ENCODE measurements at regions not wholly inside any gene's neighbourhood (a gene's known extent, or its start where the extent isn't known, plus 50 kb on each side); places are given as distances from the start of the nearest gene placed in this dataset.

DNA sequence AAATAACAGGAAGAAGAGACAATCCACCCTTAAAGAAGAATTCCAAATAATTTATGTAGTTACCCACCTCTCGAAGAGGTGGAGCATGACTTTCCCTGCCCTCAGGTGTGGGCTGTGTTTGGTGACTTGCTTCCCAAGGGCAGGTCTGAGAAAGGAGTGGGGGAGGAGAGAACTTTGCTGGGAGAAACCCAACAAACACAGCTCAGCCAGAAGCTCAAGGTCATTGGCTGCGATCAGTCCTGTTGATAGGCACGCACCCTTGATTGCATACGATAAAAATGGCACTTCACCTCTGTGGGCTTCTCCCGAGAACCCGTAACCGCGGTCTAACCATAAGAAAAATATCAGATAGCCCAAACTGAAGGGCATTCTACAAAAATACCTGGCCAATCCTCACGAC is 157.5 kb upstream of the ID2 start:
- TF ChIP-seq, protein P1, sequence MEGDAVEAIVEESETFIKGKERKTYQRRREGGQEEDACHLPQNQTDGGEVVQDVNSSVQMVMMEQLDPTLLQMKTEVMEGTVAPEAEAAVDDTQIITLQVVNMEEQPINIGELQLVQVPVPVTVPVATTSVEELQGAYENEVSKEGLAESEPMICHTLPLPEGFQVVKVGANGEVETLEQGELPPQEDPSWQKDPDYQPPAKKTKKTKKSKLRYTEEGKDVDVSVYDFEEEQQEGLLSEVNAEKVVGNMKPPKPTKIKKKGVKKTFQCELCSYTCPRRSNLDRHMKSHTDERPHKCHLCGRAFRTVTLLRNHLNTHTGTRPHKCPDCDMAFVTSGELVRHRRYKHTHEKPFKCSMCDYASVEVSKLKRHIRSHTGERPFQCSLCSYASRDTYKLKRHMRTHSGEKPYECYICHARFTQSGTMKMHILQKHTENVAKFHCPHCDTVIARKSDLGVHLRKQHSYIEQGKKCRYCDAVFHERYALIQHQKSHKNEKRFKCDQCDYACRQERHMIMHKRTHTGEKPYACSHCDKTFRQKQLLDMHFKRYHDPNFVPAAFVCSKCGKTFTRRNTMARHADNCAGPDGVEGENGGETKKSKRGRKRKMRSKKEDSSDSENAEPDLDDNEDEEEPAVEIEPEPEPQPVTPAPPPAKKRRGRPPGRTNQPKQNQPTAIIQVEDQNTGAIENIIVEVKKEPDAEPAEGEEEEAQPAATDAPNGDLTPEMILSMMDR (IDR thresholded peaks at IDR 0.05; ENCODE audit: unreplicated experiment in 3 of 3) = no peak
- H3K36me3 Mint-ChIP-seq (ENCODE audit: low read depth) = no peaks in the 10 kb centered on the region

DNA sequence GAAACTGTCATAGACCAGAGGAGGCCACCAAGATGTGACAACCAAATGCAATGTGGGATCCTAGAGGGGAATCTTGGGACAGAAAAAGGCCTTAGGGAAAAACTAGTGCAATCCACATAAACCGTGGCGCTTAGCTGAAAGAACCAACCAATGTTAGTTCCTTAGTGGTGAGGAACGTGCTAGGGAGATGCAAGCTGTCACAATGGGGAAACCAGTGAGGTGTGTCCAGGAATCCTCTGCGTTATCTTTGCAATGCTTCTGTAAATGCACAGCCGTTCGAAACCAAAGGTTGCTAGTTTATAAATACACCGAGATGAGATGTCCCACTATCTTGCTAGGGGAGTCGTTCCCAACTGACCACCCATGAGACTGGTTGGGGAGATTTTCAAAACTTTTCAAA is 157.0 kb upstream of the ID2 start:
- Mint-ChIP-seq H3K9me3 (no peaks in the 10 kb centered on the region), H3K4me3 (no peak overlapping the region), H3K27me3 (ENCODE audit: low read depth) (peaks cover 19% of the 10 kb centered on the region), H3K36me3 (ENCODE audit: low read depth) (no peaks in the 10 kb centered on the region), H3K4me1 (peaks cover 10% of the 10 kb centered on the region), H3K27ac (peak overlapping the region in 1 of 3 experiments; percentile 31)
- TF ChIP-seq, protein P1 (IDR thresholded peaks at IDR 0.05; ENCODE audit: unreplicated experiment in 3 of 3) = no peak

More for the DNA sequence above, 157.5 kb upstream of the ID2 start:
- Mint-ChIP-seq H3K27me3 (ENCODE audit: low read depth) (peaks cover 14% of the 10 kb centered on the region), H3K27ac (peak overlapping the region in 1 of 3 experiments; percentile 66), H3K4me1 (peaks cover 10% of the 10 kb centered on the region), H3K9me3 (no peaks in the 10 kb centered on the region), H3K4me3 (no peak overlapping the region)

DNA sequence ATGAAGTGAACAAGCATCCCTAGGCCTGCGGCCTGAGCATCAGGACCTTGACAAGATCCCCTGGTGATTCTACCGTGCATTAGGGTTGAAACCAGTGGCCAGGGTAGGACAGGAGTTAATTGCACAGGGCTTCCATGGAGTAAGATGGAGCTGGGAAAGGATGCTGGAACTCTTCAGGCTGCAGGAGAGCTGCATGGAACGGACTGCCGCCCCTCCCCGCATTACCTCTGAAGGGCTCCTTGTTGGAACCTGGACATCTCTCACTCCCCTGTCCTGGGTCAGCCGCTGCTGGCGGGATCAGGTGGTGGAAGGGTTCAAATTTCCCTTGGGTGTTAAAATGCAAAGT is 156.6 kb upstream of the ID2 start:
- Mint-ChIP-seq H3K9me3 (no peaks in the 10 kb centered on the region), H3K36me3 (ENCODE audit: low read depth) (no peaks in the 10 kb centered on the region), H3K27me3 (ENCODE audit: low read depth) (peaks cover 19% of the 10 kb centered on the region), H3K4me1 (peaks cover 10% of the 10 kb centered on the region), H3K4me3 (no peak overlapping the region), H3K27ac (peak overlapping the region in 2 of 3 experiments; percentile 69 to 87)
- TF ChIP-seq, protein P1 (IDR thresholded peaks at IDR 0.05; ENCODE audit: unreplicated experiment in 3 of 3) = no peak

DNA sequence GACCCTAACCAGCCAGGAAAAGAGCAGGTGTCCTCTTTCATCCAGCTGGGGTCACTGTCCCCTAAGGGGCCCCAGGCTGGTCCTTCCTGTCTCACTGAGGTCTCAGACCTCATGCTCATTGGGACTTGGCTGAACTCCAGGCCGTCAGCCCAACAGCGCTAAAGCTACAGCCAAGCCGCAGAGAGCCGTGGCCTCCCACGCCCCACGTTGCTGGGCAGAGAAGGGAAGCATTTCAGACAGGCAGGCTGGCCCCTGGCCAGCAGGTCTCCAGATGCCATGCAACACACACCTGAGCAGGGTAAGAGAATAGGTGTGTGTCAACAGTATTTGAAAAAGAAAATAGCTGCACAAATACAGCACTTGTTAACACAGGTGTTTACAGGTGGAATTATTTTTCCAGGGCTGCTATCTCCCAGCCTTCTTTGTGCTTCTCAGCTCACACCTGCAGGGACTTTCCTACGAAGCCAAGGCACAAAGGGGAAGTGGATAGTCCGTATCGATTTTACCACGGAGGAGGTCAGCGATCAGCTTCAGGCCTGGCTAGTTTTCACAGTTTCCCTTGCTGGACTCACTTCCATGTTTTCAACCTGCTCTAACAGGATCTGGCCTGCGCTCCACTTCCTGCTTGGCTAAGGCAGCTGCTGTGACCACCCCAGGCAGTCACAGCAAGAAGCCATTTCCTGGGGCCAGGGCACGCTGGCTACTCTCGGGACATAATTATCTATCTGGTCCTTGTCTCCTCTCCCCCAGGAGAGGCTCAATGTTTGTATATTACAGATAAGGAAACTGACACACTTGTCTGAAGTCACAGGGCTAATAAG is 156.1 kb upstream of the ID2 start:
- Mint-ChIP-seq H3K9me3 (peaks cover 2% of the 10 kb centered on the region), H3K27me3 (ENCODE audit: low read depth) (peaks cover 19% of the 10 kb centered on the region), H3K36me3 (ENCODE audit: low read depth) (no peaks in the 10 kb centered on the region), H3K4me1 (peaks cover 10% of the 10 kb centered on the region), H3K4me3 (no peak overlapping the region), H3K27ac (peak overlapping the region; percentile 63 to 87 (median 69))
- TF ChIP-seq, protein P1 (IDR thresholded peaks at IDR 0.05; ENCODE audit: unreplicated experiment in 3 of 3) = peak in 1 of 3 experiments; percentile 39

DNA sequence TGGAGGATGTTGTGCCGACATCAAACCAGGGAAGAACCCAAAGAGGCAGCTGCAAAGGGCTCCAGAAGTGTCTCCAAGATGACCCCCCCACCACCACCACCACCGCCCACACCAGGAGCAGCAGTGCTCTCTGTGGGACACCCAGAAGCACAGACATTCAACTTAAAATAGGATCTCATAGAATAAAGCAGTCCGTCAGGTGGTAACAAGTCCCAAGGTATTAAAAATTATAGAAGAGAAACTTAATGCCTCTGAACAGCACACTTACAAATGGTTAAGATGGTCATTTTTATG is 155.5 kb upstream of the ID2 start:
- Mint-ChIP-seq H3K4me3 (no peak overlapping the region), H3K36me3 (ENCODE audit: low read depth) (no peaks in the 10 kb centered on the region), H3K9me3 (peaks cover 8% of the 10 kb centered on the region), H3K27me3 (ENCODE audit: low read depth) (peaks cover 19% of the 10 kb centered on the region), H3K4me1 (peaks cover 10% of the 10 kb centered on the region), H3K27ac (peak overlapping the region; percentile 63 to 87 (median 69))
- TF ChIP-seq, protein P1 (IDR thresholded peaks at IDR 0.05; ENCODE audit: unreplicated experiment in 3 of 3) = no peak

DNA sequence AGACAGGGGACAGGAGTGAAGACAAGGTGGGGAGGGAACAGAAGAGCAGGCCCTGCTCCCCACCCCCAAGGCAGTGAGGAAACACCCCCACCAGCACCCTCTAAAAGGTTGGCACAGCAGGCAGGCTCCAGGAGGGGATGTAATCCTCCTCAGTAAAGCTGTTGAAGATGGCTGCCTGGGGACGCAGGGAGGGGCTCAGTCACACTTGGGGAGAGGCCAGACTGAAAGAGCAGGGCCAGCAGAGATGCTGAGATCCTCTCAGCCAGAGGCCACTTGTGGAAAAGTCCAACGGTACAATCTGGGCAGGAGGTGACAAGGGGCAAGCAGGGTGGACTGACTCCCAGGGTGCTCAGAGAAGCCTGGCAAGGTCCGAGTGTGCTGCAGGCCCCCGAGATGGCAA is 154.8 kb upstream of the ID2 start:
- Mint-ChIP-seq H3K27me3 (ENCODE audit: low read depth) (peaks cover 19% of the 10 kb centered on the region), H3K4me1 (peaks cover 10% of the 10 kb centered on the region), H3K36me3 (ENCODE audit: low read depth) (peaks cover under 1% of the 10 kb centered on the region)

More for the DNA sequence above, 154.8 kb upstream of the ID2 start:
- Mint-ChIP-seq H3K9me3 (peaks cover 9% of the 10 kb centered on the region), H3K27ac (peak overlapping the region in 1 of 3 experiments; percentile 87), H3K4me3 (no peak overlapping the region)
- TF ChIP-seq, protein P1 (IDR thresholded peaks at IDR 0.05; ENCODE audit: unreplicated experiment in 3 of 3) = no peak

All from nephron (organoid).